VCaP (cell line): ENCODE measurements at regions not wholly inside any gene's neighbourhood (a gene's known extent, or its start where the extent isn't known, plus 50 kb on each side); places are given as distances from the start of the nearest gene placed in this dataset.

ENCODE experiments used
- H3K27ac ChIP-seq: fragments of 450-650 bp; 2 replicates; pipeline ENCODE4 v1.5.1; 2017
- CTCF ChIP-seq: fragments of 450-650 bp; conservative IDR thresholded peaks from 2 replicates; pipeline ENCODE4 v1.5.1; 2017; ENCODE audit warnings: mild to moderate bottlenecking, moderate library complexity

- no peak for TF ChIP-seq CTCF
Observed at GRCh38 chr9:78856144-78856543, 559.2 kb downstream of the PSAT1 start.

GRCh38 chr9:78856781-78857180, 559.9 kb downstream of the PSAT1 start:
- no peak overlapping the region for H3K27ac ChIP-seq
- TF ChIP-seq CTCF: no peak

More at GRCh38 chr9:78856144-78856543, 559.2 kb downstream of the PSAT1 start:
- H3K27ac ChIP-seq: no peak overlapping the region

- no peak overlapping the region for H3K27ac ChIP-seq
- TF ChIP-seq CTCF: no peak
Observed at GRCh38 chr9:78857373-78858225, 560.7 kb downstream of the PSAT1 start.

- H3K27ac ChIP-seq: no peak overlapping the region
- TF ChIP-seq CTCF: no peak
Observed at GRCh38 chr9:78858266-78858665, 561.3 kb downstream of the PSAT1 start.

- no peak for TF ChIP-seq CTCF
Observed at GRCh38 chr9:78860801-78861475, 564.0 kb downstream of the PSAT1 start.

GRCh38 chr9:78863531-78863930, 566.6 kb downstream of the PSAT1 start:
- no peak for TF ChIP-seq CTCF
- H3K27ac ChIP-seq: no peak overlapping the region

More at GRCh38 chr9:78860801-78861475, 564.0 kb downstream of the PSAT1 start:
- no peak overlapping the region for H3K27ac ChIP-seq

- no peak for TF ChIP-seq CTCF
- no peak overlapping the region for H3K27ac ChIP-seq
Observed at GRCh38 chr9:78865737-78866136, 568.8 kb downstream of the PSAT1 start.
